ENCODE measurements at regions not wholly inside any gene's neighbourhood (a gene's known extent, or its start where the extent isn't known, plus 50 kb on each side); places are given as distances from the start of the nearest gene placed in this dataset.

DNA sequence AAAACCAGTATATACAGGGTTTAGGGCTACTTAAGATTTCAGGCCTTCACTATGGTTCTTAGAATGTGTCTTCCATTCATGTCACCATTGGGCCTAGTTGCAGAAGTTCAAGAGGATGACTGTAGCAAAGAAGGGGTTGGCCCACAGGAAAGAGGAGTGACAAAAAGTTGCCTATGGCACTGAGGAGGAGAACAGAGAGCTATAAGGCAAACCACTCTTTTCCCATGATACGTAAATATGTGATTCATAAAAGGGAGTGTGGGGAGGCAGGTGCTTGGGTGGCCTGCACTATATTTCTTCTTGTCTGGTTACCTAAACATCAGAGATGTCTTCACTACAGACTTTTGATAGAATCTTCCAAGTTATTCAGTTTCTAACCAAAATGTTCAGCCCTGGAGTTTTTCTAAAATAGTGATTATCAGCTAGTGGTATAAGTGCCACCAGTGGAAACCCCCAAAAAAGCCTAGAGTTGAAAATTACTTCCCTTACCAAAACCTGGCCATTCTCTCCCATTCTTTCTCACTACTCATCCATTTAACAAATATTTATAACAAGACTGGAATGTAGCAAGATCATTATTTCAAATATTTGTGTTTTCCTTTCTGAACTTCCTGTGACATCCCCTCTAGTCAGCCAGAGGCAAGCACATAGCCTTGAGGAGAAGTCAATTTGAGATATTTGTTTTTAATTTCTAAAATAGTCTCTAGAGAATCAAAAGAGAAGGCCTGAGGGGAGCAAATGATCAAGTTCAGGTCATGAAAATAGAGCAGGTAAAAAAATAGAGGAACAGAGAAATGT lies 367.4 kb downstream of the EFNA5 start:
- dilution Hi-C loops (cut with MboI; ENCODE audit: extremely low pct_ligation_motif_present, low sequenced_read_pairs): no loop called here

DNA sequence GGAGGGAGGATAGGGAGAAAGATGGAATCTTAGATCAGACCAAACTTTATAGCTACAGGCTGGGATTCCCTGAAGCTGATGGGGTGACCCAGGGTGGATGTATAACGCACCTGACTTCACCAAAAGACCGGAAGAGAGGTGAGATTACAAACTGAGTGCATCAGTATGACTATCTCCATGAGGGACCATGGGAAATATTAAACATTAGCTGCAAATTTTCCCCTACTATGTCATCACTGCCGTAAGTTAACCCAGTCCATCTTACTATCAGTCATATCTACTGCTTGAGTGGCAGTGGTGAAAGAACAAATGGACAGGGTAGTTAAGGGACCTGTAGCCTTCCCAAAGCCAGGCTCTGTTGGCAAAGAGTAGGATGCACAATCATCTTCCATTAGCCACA lies 368.3 kb downstream of the EFNA5 start:
- Histone ChIP-seq H3K27ac (ENCODE audit: control insufficient read depth, insufficient read depth, low read length) (no peak overlapping the region), H3K4me2 (ENCODE audit: control insufficient read depth, extremely low read depth, insufficient read depth, low read depth, low read length) (no peak overlapping the region), H3K36me3 (ENCODE audit: control insufficient read depth in 2 of 2, extremely low read depth in 1 of 2, insufficient read depth in 2 of 2, low read length in 2 of 2) (no peaks in the 10 kb centered on the region), H3K9ac (ENCODE audit: control insufficient read depth, extremely low read depth, insufficient read depth, low read length) (no peak overlapping the region), H3K9me3 (ENCODE audit: control insufficient read depth, low read depth, low read length) (no peaks in the 10 kb centered on the region), H3K27me3 (ENCODE audit: control insufficient read depth, extremely low read depth, insufficient read depth, low read length) (no peaks in the 10 kb centered on the region), H3K4me1 (ENCODE audit: control insufficient read depth, extremely low read depth, insufficient read depth, low read length) (no peaks in the 10 kb centered on the region), H2AFZ (ENCODE audit: control insufficient read depth, low read length) (no peak overlapping the region), H4K20me1 (ENCODE audit: control insufficient read depth, extremely low read depth, insufficient read depth, low read length) (no peaks in the 10 kb centered on the region), H3K9me1 (ENCODE audit: control insufficient read depth, extremely low read depth, insufficient read depth, low read length) (no peaks in the 10 kb centered on the region), H3K4me3 (ENCODE audit: control insufficient read depth in 2 of 3, extremely low read depth in 1 of 3, insufficient read depth in 2 of 3, low read depth in 1 of 3, low read length in 3 of 3) (no peak overlapping the region), H3K79me2 (ENCODE audit: control insufficient read depth, insufficient read depth, low read length) (no peaks in the 10 kb centered on the region)
- DNase-seq (ENCODE audit: low read depth, low spot score): no peak
- dilution Hi-C loops (cut with MboI; ENCODE audit: extremely low pct_ligation_motif_present, low sequenced_read_pairs): no loop called here
- FAIRE-seq: no peak
- TF ChIP-seq EZH2 (IDR thresholded peaks at IDR 0.05; ENCODE audit: low read length): no peak
- TF ChIP-seq, protein P1, sequence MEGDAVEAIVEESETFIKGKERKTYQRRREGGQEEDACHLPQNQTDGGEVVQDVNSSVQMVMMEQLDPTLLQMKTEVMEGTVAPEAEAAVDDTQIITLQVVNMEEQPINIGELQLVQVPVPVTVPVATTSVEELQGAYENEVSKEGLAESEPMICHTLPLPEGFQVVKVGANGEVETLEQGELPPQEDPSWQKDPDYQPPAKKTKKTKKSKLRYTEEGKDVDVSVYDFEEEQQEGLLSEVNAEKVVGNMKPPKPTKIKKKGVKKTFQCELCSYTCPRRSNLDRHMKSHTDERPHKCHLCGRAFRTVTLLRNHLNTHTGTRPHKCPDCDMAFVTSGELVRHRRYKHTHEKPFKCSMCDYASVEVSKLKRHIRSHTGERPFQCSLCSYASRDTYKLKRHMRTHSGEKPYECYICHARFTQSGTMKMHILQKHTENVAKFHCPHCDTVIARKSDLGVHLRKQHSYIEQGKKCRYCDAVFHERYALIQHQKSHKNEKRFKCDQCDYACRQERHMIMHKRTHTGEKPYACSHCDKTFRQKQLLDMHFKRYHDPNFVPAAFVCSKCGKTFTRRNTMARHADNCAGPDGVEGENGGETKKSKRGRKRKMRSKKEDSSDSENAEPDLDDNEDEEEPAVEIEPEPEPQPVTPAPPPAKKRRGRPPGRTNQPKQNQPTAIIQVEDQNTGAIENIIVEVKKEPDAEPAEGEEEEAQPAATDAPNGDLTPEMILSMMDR (optimal IDR thresholded peaks at IDR 0.05 in 1 of 3, IDR thresholded peaks at IDR 0.05 in 1 of 3, conservative IDR thresholded peaks at IDR 0.05 in 1 of 3; ENCODE audit: extremely low read depth in 1 of 3, insufficient read depth in 2 of 3, low read length in 3 of 3): no peak

More for the DNA sequence above, 367.4 kb downstream of the EFNA5 start:
- Histone ChIP-seq H3K36me3 (ENCODE audit: control insufficient read depth in 2 of 2, extremely low read depth in 1 of 2, insufficient read depth in 2 of 2, low read length in 2 of 2) (no peaks in the 10 kb centered on the region), H3K9me3 (ENCODE audit: control insufficient read depth, low read depth, low read length) (no peaks in the 10 kb centered on the region), H3K4me3 (ENCODE audit: control insufficient read depth in 2 of 3, extremely low read depth in 1 of 3, insufficient read depth in 2 of 3, low read depth in 1 of 3, low read length in 3 of 3) (no peak overlapping the region), H3K4me1 (ENCODE audit: control insufficient read depth, extremely low read depth, insufficient read depth, low read length) (no peaks in the 10 kb centered on the region), H3K79me2 (ENCODE audit: control insufficient read depth, insufficient read depth, low read length) (no peaks in the 10 kb centered on the region), H2AFZ (ENCODE audit: control insufficient read depth, low read length) (no peak overlapping the region), H4K20me1 (ENCODE audit: control insufficient read depth, extremely low read depth, insufficient read depth, low read length) (no peaks in the 10 kb centered on the region), H3K27me3 (ENCODE audit: control insufficient read depth, extremely low read depth, insufficient read depth, low read length) (no peaks in the 10 kb centered on the region), H3K9me1 (ENCODE audit: control insufficient read depth, extremely low read depth, insufficient read depth, low read length) (no peaks in the 10 kb centered on the region), H3K27ac (ENCODE audit: control insufficient read depth, insufficient read depth, low read length) (no peak overlapping the region), H3K9ac (ENCODE audit: control insufficient read depth, extremely low read depth, insufficient read depth, low read length) (no peak overlapping the region), H3K4me2 (ENCODE audit: control insufficient read depth, extremely low read depth, insufficient read depth, low read depth, low read length) (no peak overlapping the region)
- no peak for FAIRE-seq
- DNase-seq (ENCODE audit: low read depth, low spot score): no peak
- TF ChIP-seq, protein P1 (optimal IDR thresholded peaks at IDR 0.05 in 1 of 3, IDR thresholded peaks at IDR 0.05 in 1 of 3, conservative IDR thresholded peaks at IDR 0.05 in 1 of 3; ENCODE audit: extremely low read depth in 1 of 3, insufficient read depth in 2 of 3, low read length in 3 of 3): no peak
- TF ChIP-seq EZH2 (IDR thresholded peaks at IDR 0.05; ENCODE audit: low read length): no peak
